GM21737 (cell line): ENCODE measurements at regions not wholly inside any gene's neighbourhood (a gene's known extent, or its start where the extent isn't known, plus 50 kb on each side); places are given as distances from the start of the nearest gene placed in this dataset.
A peak's percentile ranks its signal among the peaks of the same experiment; 100 is the strongest.
"Not testable (repeated sequence)": the region's sequence is repeated elsewhere in the genome, so short reads cannot be mapped to it uniquely, and the experiment has no call there.

Source experiments
- ATAC-seq: cut with Tn5 transposase; IDR thresholded peaks from one replicate; pipeline ENCODE4 v1.9.1; 2021; ENCODE audit warnings: mild to moderate bottlenecking, moderate library complexity; ENCODE audit not compliant: unreplicated experiment

DNA sequence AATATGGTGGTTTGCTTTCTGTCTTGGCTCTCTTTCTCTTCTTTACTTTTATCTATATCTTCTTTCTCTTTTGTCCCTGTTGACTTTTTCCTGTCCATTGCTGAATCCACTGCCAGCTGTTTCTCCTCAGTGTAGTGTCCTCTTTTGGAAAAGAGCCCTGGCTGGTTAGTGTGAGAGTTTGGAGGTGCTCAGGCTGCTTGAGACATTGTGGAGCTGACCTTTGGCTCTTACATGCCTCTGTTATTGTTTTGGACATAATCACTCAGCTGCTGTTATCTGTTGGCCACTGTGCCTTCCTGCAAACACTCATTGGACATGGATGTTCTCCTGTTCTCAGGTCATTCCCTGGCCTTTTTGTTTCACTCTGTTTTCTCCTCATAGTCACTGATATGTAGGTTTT, 295.4 kb upstream of the RIOK2 start:
- ATAC-seq: no peak

DNA sequence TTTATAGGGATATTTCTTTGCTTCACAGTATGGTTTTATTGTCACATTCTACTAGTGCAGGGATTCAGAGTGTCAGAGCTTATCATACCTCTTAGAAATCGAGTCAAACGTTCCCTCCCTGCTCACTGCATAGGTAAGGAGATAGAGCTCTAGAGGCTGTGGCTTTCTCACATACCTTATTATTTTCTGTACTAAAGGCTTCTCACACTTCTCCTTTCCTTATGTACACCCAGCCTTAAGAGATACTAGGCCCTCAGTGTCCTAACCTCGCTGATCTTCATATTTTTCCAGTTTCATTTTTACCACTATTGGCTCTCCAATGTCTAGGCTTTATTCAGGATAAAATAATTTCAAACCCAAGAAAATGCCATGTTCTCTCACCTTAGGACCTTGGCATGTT, 297.3 kb upstream of the RIOK2 start:
- ATAC-seq: no peak

DNA sequence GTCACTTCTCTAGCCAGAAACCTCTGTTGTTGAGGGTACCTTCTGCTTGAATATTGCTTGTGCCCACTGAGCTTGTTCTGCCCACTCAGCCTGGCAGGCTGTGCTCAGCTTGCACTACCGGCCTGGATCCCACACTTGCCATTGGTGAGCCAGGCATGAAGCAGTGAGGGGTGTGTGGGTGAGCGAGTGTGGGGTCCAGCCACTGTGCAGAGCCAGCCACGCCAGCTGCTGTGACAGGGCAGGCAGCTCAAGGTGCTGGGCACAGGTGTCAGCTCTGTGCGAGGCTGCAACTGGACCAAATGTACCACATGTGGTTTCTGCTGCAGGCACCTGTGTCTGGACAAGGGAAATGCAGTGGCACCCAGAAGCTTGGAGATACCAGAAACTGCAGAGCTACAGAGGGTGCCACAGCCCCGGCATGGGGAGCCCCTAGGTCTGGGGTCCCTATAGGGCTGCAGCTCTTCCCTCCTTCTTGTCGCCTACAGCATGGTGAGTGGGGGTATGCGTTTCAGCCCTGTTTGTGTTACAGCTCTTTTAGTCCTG, 305.1 kb upstream of the RIOK2 start:
- no peak for ATAC-seq

DNA sequence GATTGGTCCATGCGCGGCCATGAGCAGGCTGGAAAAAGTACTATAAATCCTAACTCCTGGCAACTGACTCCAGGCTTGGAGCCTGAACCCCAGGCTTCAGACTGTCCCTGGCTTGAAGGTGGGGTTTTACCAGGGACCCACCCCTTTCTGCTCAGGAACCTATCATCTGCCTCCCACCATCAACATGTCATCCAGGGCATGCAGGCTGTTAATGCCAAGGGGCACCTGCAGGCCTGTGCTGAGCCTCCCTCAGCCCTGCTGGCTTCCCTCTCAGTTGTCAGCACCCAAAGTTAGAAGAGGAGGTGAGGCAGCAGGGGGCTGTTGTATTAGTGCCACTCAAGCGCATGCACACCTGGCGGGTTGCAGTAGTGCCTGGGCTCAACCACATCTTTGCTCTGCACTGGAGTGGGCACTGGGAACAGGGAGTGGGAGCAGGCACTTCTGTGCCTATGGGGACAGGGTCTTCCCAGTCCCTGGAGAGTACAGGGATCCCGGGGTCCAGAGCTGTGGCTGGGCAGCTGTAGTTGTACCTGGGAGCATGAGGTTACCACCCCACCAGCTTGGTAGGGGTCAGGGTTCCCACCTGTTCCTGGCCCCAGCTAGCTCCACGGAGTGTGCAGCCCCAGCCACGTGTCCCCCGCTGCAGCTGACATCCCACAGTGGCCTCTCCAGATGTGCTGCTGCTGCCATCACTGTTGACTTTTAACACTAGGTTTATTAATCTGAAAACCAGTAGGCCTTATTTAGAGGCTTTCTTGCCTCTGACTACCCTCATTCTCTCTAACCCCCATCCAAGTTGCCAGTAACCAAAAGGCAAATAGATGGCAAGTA, 306.2 kb upstream of the RIOK2 start:
- no peak for ATAC-seq

DNA sequence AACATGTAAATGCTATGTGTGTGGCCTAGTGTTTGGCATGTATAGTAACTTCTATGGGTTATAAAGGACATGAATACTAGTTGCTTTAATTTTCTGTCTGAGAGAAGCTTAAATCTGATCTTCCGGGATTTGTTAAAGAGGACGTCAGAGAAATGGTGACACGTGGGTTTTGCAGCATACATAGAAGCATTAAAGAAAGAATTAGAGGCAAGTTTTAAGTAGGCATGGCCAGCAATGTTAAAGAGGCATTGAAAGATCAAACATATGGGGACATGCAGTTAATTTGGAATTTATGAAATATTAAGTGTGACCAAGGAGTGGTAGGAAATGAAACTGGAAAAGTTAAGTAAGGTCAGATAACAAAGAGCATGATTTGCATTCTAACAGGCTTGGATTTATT, 311.4 kb upstream of the RIOK2 start:
- ATAC-seq: no peak

DNA sequence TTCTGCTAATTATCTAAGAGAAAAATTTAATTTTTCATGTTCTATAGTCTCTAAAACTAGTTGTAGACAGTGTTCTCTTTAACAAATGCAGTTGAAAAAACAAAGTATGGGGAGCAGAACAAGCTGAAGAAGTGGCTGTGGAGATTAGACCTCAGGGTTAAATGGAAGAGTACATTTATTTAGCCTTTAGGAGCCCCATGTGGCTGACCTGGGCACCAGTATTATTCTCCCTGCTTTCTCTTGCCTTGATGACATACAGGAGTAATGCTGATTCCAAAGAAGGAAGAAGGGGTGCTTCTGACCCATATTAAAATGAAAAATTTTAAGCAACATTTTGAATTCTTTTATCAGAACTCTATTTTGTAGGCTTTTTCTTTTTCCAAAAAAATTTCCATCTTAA, 312.3 kb upstream of the RIOK2 start:
- ATAC-seq: no peak

DNA sequence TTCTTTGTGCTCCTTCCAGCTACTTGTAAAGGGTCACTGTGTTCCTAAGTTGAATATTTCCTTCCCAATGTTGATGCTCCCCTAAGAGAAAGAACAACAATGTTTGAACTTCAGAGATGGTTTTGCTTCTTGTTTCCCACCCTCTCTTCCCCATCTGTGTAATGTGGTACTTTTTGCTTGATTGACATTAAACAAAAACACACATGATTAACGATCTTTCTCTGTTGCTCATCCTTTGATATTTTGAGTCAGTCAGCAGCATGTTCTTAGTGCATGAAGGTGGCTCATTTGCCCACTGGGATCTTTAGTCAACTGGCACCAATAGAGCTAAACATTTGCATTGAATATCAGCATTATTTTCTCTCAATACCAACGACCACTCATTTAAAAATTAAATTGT, 313.0 kb upstream of the RIOK2 start:
- ATAC-seq: no peak

DNA sequence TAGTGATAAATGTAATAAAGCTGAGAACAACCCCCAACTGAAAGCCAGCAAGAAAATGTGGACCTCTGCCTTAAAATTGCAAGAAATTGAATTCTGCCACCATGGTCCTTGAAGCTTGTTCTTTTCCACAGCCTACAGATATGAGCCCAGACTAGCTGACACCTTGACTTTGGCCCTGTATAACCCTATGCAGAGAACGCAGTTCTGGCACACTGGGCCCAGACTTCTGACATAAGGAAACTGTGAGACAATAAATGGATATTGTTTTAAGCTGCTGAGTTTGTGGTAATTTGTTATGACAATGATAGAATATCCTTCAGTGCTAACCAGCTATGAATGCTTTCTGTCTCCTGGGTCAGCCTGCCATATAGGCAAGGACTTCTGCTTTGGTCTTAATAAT, 315.6 kb upstream of the RIOK2 start:
- ATAC-seq: no peak

DNA sequence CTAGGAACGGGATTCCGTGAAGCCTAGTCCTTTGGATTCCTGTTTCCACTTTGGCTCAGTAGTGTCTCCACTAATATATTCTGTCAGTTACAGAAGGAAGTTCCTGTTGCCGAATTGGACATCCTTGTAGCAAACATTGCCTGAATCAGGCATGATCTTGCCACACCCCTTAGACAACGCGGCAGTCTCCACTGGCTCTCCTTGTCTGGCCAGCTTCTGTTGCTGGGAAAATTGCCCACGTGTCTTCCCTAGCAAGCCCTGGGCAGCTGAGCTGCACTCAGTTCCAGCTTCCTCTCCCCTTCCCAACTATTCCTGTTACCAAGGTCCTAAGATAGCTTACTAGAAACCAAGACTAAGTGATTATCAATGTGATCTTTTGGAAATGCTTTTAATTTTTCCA, 316.6 kb upstream of the RIOK2 start:
- ATAC-seq: no peak

DNA sequence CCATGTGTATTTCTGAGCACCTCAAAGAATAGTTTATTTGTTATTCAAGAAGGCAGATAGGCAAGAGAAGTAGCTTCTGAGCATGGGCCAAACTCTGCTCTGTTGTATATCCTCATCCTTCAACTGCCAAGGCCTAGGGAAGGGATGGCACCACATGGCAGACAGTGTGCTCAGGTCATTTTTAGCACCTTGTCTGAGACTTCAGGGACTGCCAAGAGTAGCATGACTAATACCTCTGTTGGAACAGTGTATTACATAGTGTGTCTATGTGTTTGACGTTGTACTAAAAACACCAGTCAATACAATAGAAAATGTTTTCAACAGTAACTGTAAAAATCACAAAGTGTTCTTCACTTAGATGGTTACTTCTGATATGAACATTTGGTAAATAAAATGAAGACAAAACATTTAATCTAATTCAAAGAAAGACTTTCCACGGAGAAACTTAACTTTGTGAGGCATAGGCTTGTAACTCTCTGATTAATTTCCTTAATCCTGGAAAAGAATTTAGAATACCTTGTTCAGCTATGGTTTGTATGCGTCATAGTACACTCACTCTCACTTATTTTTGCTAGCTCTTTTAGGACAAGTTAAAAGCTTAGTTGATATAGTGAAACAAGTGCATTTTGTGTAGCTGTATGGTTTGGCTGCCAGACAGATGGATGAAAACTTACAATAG, 318.4 kb upstream of the RIOK2 start:
- no peak for ATAC-seq

DNA sequence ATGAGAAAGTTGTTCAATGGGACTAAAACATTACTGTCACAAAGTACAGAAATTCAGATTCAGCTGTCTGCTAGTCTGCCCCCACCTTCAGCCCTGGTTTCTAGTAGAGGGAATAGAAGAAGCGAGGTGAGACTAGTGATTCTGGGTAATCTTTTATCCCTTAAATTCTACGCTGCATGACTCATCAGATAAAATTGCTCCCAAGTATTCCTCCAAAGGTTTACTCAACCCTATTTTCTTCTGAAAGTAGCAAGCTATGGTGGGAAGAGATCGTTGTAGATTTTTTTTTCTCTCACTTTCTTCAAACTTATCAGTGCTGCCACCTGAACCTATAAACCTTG, 318.9 kb upstream of the RIOK2 start:
- no peak for ATAC-seq

DNA sequence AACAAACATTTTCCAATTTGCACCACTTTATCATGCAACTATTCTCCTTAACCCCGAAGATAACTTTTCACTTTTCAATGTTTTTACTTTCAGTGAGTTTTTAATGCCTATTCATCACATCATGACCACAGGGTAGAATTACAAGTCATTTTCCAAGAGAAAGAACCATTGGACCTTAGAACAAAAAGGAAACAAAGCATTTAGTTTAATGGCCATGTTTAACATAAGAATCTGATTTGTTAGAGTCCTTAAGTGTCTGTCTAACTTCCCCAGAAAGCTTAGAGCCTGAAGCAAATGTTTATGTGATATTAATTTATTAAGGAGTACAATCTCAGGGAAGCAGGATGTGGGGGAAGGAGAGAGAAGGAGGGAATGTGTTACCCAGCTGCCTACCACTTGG, 325.8 kb upstream of the RIOK2 start:
- no peak for ATAC-seq

DNA sequence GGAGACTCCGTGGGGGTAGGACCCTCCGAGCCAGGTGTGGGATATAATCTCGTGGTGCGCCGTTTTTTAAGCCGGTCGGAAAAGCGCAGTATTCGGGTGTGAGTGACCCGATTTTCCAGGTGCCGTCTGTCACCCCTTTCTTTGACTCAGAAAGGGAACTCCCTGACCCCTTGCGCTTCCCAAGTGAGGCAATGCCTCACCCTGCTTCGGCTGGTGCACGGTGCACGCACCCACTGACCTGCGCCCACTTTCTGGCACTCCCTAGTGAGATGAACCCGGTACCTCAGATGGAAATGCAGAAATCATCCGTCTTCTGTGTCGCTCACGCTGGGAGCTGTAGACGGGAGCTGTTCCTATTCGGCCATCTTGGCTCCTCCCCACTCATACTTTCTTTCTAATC, 336.5 kb upstream of the RIOK2 start:
- not testable (repeated sequence) for ATAC-seq

DNA sequence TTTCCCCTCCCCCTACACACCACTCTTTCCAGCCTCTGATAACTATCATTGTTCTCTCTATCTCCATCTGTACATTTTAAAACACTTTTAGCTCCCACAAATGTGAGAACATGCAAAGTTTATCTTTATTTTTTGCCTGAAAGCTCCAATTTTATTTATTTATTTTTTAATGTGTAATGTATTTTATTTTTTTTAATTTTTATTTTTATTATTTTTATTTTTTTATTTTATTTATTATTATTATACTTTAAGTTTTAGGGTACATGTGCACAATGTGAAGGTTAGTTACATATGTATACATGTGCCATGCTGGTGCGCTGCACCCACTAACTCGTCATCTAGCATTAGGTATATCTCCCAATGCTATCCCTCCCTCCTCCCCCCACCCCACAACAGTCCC, 340.3 kb upstream of the RIOK2 start:
- not testable (repeated sequence) for ATAC-seq

DNA sequence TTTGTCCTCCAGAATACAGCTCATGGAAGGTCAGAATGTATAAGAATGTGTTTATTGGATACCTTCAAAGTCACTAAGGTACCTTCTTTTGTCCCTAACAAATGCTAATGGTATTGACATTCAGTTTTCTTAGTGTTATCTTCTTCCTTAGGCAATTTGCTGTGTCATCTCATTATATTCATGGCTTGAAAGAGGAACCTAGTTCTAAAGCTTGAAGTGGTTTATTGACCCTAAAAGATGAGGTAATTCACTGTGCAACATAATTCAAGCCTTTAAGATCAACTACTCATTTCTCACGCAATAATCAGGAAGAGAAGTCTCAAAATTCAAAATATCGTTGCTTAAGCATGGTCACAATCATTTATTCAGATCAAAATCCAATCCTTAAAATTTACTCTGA, 342.7 kb upstream of the RIOK2 start:
- no peak for ATAC-seq

DNA sequence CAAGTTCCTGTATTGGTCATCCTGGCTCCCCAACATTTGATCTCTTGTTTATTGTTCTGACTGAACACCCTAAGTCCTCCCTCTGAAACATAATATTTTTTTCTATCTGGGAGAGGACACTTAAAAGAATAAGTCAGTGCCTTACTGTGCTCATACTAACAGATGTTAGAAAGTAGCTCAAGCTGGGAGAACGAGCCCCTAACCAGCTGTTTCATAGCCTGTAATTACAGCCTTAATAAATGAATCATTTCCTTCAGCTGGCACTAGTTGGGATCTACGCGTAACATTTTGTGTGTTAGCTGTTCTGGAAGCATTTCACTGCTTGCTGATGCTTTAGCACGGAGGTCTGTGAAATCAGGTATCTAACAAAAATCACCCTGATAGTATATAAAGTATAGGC, 345.9 kb upstream of the RIOK2 start:
- ATAC-seq: no peak

DNA sequence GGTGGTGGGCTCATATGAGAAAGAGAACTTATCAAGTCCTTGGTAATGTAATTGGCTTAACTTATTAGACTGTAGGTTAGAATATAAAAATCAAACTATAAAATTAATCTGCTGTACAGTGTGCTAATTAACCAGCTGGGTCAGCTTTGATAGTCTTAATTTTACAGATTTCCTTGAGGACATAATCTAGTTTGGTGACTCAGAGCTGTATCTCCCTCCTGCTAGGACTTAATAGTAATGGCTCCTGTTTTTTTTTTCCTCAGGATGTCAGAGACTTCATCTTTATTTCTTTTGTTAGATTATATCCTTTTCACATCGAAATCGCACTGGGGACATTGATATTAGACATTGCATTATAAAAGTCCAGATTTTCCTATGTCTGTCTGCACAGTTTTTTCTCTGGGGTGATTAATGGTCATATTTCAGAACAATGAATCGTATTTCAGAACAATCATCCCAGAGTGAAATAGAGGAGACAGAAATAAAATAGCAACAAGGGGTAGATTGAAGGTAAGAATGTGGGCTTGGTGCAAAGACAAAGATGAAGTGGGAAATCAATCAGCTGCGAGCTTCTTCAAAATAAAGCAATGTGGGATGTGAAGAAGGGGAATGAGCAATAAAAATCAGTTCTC, 346.4 kb upstream of the RIOK2 start:
- ATAC-seq: no peak

DNA sequence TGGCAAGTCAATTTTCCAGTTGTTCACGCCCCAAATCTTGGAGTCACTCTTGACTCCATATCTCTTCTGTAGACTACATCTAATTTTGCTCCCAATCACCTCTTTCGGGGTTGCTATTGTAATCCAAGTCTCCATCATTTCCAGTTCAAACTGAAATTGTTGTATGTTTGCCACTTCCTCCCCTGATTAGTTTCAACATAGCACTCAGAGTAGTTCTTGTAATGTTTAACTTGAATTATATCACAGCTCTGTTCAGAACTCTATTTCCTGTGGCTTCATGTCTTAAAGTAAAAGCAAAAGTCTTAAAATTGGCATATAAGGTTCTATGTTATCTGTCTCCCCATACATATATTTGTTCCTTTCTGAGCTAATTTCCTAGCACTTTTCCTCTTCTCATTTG, 348.5 kb upstream of the RIOK2 start:
- peak; percentile 94 for ATAC-seq

DNA sequence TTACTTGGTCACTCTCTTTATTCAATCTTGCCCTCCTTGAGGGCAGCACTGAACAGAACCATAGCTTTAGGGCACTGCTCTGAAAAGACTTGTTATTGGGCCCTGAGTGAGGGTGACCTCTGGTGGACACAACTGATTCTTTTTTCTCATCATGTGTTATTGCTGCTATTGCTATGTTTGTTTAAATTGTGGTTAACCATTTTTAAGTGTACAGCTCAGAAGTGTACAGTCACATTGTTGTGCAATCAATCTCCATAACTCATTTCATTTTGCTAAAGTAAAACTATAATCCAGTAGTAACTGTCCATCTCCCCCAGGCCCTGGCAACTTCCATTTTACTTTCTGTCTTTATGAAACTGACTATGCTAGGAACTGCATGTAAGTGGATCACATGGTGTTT, 351.1 kb upstream of the RIOK2 start:
- peak; percentile 50 for ATAC-seq

DNA sequence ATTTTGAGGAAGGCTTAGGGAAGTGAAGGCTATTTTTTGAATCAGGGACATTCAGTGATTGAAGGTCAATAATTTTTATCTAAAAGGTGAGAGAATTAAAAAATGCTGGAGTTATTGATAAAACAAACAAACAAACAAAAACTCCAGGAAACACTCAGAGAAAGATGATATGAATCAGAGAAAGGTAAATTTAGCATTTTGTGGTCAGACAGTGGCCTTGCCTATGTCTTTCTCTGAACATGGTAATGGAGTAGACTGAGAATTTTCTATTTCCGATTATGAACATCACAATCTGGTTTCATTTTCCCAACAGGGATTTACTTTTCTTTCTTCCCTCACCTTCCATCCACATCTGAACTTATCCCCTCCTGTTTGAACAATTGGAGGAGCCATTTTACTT, 353.6 kb upstream of the RIOK2 start:
- ATAC-seq: no peak

DNA sequence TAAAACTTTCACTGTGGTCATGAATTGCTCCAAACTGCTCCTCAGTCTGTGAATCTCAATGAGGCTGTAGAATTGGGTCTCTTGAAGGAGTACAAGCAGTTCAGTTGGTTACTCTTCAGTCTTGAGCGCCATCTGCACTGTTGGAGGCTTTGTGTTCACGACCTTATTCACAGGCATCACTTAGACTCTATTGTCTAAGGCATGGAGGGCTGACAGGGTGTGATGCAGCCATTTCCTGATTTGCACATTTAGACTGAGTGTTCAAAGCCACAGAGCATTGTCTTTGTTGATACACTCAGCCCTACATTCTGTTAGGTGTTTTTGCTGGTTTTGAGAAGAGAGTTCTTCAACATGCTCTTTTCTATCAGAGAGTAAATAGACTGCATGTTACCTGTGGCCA, 355.9 kb upstream of the RIOK2 start:
- no peak for ATAC-seq

DNA sequence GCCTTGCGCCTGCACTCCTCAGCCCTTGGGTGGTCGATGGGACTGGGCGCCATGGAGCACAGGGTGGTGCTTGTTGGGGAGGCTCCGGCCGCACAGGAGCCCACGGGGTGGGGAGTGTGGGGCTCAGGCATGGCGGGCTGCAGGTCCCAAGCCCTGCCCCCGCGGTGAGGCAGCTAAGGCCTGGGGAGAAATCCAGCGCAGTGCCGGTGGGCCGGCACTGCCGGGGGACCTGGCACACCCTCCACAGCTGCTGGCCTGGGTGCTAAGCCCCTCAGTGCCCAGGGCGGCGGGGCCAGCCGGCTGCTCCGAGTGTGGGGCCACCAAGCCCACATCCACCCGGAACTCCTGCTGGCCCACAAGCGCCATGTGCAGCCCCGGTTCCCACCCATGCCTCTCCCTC, 358.8 kb upstream of the RIOK2 start:
- no peak for ATAC-seq
